Kidney epithelial cell (primary cell): ENCODE measurements at regions not wholly inside any gene's neighbourhood (a gene's known extent, or its start where the extent isn't known, plus 50 kb on each side); places are given as distances from the start of the nearest gene placed in this dataset.
"Not testable (repeated sequence)": the region's sequence is repeated elsewhere in the genome, so short reads cannot be mapped to it uniquely, and the experiment has no call there.

ENCODE experiments used
- DNase-seq: peaks from one replicate; pipeline ENCODE4 v3.0.0-alpha.2; 2010; ENCODE audit warnings: low read depth
- H3K27me3 ChIP-seq: 2 replicates; pipeline ENCODE4 v1.6.0; 2011; ENCODE audit warnings: low read length; ENCODE audit not compliant: control insufficient read depth, insufficient read depth
- H3K36me3 ChIP-seq: 2 replicates; pipeline ENCODE4 v1.5.1; 2011; ENCODE audit warnings: low read length; ENCODE audit not compliant: control insufficient read depth, insufficient read depth
- H3K4me3 ChIP-seq: 2 replicates; pipeline ENCODE4 v1.5.1; 2011; ENCODE audit warnings: low read depth, mild to moderate bottlenecking, control low read depth, low read length
- TF ChIP-seq, protein P1 (sequence below): IDR thresholded peaks from 2 replicates; pipeline ENCODE4 v1.5.1; 2011; ENCODE audit warnings: mild to moderate bottlenecking, moderate library complexity, low read length, control low read depth, inconsistent platforms; ENCODE audit not compliant: insufficient read depth, poor library complexity, severe bottlenecking

DNA sequence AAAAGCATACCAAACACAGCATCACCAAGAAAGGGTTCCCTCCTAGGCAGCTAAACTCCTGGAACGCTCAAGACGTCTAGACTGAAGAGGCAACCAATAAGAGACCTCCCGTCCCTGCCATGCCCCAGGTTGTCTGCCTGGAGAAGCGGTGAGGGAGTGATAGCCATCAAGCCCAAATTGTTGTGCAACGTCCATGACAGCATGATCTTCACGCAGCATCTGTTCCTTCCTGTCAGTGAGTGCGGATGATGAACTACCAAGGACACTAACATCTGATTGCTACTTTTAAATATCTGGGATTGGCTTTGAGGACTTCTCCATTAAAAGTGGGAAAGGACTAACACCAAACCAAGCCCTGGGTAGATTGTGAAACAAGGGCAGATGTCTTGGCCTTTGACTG, 149.7 kb downstream of the TXNL1 start:
- no peaks in the 10 kb centered on the region for H3K27me3 ChIP-seq
- TF ChIP-seq, protein P1, sequence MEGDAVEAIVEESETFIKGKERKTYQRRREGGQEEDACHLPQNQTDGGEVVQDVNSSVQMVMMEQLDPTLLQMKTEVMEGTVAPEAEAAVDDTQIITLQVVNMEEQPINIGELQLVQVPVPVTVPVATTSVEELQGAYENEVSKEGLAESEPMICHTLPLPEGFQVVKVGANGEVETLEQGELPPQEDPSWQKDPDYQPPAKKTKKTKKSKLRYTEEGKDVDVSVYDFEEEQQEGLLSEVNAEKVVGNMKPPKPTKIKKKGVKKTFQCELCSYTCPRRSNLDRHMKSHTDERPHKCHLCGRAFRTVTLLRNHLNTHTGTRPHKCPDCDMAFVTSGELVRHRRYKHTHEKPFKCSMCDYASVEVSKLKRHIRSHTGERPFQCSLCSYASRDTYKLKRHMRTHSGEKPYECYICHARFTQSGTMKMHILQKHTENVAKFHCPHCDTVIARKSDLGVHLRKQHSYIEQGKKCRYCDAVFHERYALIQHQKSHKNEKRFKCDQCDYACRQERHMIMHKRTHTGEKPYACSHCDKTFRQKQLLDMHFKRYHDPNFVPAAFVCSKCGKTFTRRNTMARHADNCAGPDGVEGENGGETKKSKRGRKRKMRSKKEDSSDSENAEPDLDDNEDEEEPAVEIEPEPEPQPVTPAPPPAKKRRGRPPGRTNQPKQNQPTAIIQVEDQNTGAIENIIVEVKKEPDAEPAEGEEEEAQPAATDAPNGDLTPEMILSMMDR: no peak
- DNase-seq: no peak

GRCh38 chr18:56487801-56488200, 150.6 kb downstream of the TXNL1 start:
- no peaks in the 10 kb centered on the region for H3K27me3 ChIP-seq
- no peak for DNase-seq

More for the DNA sequence above, 149.7 kb downstream of the TXNL1 start:
- Histone ChIP-seq H3K4me3 (no peak overlapping the region), H3K36me3 (no peaks in the 10 kb centered on the region)

GRCh38 chr18:56483386-56483785, 155.0 kb downstream of the TXNL1 start:
- DNase-seq: no peak
- Histone ChIP-seq H3K36me3 (no peaks in the 10 kb centered on the region), H3K4me3 (no peak overlapping the region), H3K27me3 (no peaks in the 10 kb centered on the region)
- TF ChIP-seq, protein P1: no peak

More at GRCh38 chr18:56487801-56488200, 150.6 kb downstream of the TXNL1 start:
- no peaks in the 10 kb centered on the region for H3K36me3 ChIP-seq
- TF ChIP-seq, protein P1: no peak
- H3K4me3 ChIP-seq: no peak overlapping the region

- H3K36me3 ChIP-seq, H3K4me3 ChIP-seq, H3K27me3 ChIP-seq, DNase-seq: not testable (repeated sequence)
These were observed 155.6 kb downstream of the TXNL1 start for GRCh38 chr18:56482813-56483212.

GRCh38 chr18:56481751-56482150, 156.6 kb downstream of the TXNL1 start:
- DNase-seq: no peak
- TF ChIP-seq, protein P1: no peak
- Histone ChIP-seq H3K36me3 (no peaks in the 10 kb centered on the region), H3K27me3 (no peaks in the 10 kb centered on the region), H3K4me3 (no peak overlapping the region)

DNA sequence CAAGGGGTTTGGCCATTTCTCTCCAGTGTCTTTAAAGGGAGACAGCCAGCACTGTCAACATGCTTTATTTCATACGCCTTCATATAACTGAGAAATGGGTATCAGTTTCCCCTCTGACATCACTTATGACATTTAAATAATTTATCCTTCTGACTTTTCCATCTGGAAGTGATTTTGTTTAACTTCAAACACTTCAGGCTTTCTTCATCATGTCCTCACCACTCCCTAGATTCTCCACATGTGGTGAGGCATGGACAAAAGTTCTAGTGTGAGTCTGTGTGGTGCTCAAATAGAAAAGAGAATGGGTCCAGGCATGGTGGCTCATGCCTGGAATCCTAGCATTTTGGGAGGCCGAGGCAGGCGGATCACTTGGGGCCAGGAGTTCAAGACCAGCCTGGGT, 158.6 kb downstream of the TXNL1 start:
- no peaks in the 10 kb centered on the region for H3K27me3 ChIP-seq
- TF ChIP-seq, protein P1: no peak
- no peak overlapping the region for H3K4me3 ChIP-seq
- no peaks in the 10 kb centered on the region for H3K36me3 ChIP-seq
- no peak for DNase-seq
